NCI-H748 (cell line): ENCODE measurements at regions not wholly inside any gene's neighbourhood (a gene's known extent, or its start where the extent isn't known, plus 50 kb on each side); places are given as distances from the start of the nearest gene placed in this dataset.
A peak's percentile ranks its signal among the peaks of the same experiment; 100 is the strongest.

Experiments
- DNase-seq: peaks from one replicate; lab custom pipeline; 2025; ENCODE audit not compliant: unreplicated experiment; lab: John Stamatoyannopoulos, UW

GRCh38 chr12:123042833-123043232 lies 62.4 kb downstream of the ARL6IP4 start:
- DNase-seq = no peak

- no peak for DNase-seq
Observed at GRCh38 chr12:123041811-123042655, 61.6 kb downstream of the ARL6IP4 start.

GRCh38 chr12:123041042-123041531 lies 60.6 kb downstream of the ARL6IP4 start:
- DNase-seq = peak; percentile 77

- DNase-seq = no peak
Observed at GRCh38 chr12:123040106-123040505, 59.6 kb downstream of the ARL6IP4 start.

- DNase-seq = no peak
Observed at GRCh38 chr12:123038966-123039365, 58.5 kb downstream of the ARL6IP4 start.

- no peak for DNase-seq
Observed at GRCh38 chr12:123038486-123038885, 58.0 kb downstream of the ARL6IP4 start.

- no peak for DNase-seq
Observed at GRCh38 chr12:123037791-123038190, 57.3 kb downstream of the ARL6IP4 start.

GRCh38 chr12:123036466-123037285 lies 56.2 kb downstream of the ARL6IP4 start:
- DNase-seq = no peak

- no peak for DNase-seq
Observed at GRCh38 chr12:123035841-123036240, 55.4 kb downstream of the ARL6IP4 start.

- DNase-seq = no peak
Observed at GRCh38 chr12:123034865-123035264, 54.4 kb downstream of the ARL6IP4 start.

GRCh38 chr12:123034022-123034541 lies 53.6 kb downstream of the ARL6IP4 start:
- DNase-seq = no peak

GRCh38 chr12:123033392-123034021 lies 53.0 kb downstream of the ARL6IP4 start:
- no peak for DNase-seq

- DNase-seq = no peak
Observed at GRCh38 chr12:123032736-123033391, 52.4 kb downstream of the ARL6IP4 start.
